D721Med (cell line): ENCODE measurements at regions not wholly inside any gene's neighbourhood (a gene's known extent, or its start where the extent isn't known, plus 50 kb on each side); places are given as distances from the start of the nearest gene placed in this dataset.
A peak's percentile ranks its signal among the peaks of the same experiment; 100 is the strongest.
"Not testable (repeated sequence)": the region's sequence is repeated elsewhere in the genome, so short reads cannot be mapped to it uniquely, and the experiment has no call there.

Experiments used
- DNase-seq: peaks from one replicate; pipeline ENCODE4 v3.0.0; 2011; ENCODE audit warnings: low spot score; ENCODE audit not compliant: insufficient read length
- FAIRE-seq: peaks from 2 replicates; lab custom pipeline; 2011; peaks lifted over from hg19 to GRCh38; lab: Jason Lieb, UNC
- CTCF ChIP-seq: IDR thresholded peaks from 2 replicates; pipeline ENCODE4 v1.5.1; 2012; ENCODE audit warnings: mild to moderate bottlenecking, control low read depth; ENCODE audit not compliant: insufficient read depth; ENCODE audit errors: missing control alignments

- not testable (repeated sequence) for DNase-seq, FAIRE-seq
These were observed 133.1 kb downstream of the CENPC start for GRCh38 chr4:67412153-67412712.

DNA sequence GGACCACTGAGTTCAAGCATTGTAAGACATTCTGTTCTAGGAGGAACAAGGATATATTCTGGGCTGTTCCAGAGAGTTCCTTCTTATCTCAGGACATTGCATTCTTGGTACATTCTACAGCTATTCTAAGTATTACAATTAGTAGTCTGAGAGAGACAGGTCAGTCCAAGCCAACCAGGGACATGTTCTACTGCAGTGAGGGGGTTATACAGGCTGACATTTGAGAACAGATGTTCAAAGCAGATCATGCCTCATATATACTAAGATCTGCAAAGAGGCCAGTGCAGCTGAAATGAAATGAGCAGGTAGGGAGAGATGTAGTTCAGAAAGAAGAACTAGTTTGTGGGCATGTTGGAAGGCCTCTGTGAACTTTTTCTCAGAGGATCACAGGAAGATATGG, 142.0 kb downstream of the CENPC start:
- TF ChIP-seq CTCF: no peak
- FAIRE-seq: no peak

GRCh38 chr4:67401902-67402301, 143.4 kb downstream of the CENPC start:
- no peak for FAIRE-seq
- no peak for DNase-seq
- TF ChIP-seq CTCF: no peak

More for the DNA sequence above, 142.0 kb downstream of the CENPC start:
- no peak for DNase-seq

DNA sequence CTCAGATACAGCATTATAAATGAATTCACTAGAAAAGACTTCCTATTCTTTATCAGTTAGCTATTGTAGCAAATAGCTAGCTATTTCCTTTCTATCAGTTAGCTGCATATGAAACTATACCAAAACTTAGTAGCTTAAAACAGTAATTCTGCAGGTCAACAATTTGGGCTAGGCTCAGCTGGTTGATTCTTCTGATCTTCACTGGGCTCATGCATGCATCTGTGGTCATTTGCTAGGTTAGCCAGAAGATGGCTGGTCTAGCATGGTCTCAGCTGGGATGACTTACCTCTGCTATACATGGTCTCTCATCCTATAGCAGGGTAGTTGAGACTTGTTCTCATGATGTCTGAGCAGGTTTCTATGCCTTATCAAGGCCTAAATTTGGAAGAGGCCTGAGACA, 147.4 kb downstream of the CENPC start:
- no peak for FAIRE-seq
- TF ChIP-seq CTCF: no peak

DNA sequence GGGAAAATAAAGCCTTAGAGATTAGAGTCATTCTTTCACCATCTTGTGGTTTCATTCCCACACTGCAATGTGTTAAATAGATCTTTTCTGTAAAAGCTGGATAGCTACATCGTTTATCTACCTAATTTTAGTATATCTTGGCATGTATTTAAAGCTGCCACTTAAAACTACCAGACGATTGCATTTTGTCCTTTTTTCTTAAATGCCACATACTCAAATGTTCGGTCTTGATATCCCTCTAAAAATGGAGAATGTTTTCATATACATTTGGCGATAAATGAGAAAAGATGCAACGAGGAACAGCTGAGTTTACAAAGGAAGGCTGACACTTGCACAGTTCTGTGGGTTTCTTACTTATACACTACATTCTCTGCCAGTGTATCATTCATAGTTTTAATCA, 148.3 kb downstream of the CENPC start:
- peak; percentile 58 for FAIRE-seq
- DNase-seq: no peak
- no peak for TF ChIP-seq CTCF

More for the DNA sequence above, 147.4 kb downstream of the CENPC start:
- no peak for DNase-seq

DNA sequence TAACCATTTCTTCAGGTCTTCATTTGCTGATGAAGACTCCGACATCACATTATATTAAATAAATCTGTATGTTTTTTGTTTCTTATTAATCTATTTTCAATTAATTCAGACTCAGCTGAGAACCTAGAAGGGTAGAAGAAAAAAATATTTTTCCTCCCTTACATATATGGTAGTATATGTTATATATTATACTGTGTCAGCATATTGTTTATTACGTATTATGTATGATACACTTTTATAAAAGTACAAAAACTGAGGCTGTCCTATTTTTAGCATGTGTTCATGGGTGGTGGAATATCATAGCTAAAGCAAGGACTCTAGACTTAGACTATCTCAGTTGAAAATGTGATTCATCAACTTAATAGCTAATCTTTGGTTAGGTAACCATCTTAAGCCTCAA, 149.3 kb downstream of the CENPC start:
- no peak for TF ChIP-seq CTCF
- no peak for DNase-seq
- FAIRE-seq: no peak

DNA sequence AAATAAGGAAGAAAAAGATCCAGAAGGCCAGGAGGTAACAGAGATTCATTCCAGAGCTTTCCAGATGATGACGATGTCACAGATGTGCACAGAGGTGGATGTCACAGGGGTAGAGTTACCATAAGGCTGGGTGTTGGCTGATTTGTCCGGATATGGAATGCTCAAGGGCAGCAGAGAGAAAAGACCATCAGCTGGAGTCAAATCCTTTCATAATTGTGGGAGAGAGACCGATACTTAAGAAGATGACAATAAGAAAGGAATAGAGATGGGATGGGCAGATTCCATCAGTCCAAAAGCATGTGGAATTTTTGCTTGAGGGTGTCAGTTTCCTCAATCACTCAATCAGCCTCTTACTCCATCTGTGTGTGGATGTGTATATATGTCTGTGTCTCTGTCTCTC, 150.4 kb downstream of the CENPC start:
- DNase-seq (no peak), FAIRE-seq (no peak)
- TF ChIP-seq CTCF: no peak

DNA sequence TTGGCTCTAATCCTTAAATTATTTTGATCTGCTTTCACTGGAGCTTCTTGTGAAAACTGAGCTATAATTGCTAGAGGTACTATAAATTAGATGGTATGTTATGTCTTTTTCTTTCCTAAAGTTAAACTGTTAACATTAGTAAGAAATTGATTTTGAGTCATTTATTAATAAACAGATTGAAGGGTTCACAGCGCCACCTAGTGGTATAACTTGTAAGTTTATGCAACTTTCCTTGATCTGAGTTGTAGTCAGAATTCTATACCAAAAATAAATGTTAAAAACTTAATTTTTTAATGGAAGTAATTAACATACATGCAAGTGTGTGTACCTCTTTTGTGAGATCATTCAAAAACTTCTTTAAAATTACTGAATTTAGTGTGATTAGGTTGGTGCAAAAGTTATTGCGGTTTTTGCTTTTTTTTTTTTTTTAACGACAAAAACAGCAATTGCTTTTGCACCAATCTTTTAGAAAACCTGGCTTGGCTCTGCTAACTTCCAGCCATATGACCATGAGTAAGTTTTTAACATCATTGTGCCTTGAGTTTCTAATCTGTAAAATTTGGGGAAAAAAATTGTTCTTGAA, 151.5 kb downstream of the CENPC start:
- no peak for DNase-seq
- FAIRE-seq: peak; percentile 80
- peak; percentile 68 for TF ChIP-seq CTCF
